A673 (cell line): ENCODE measurements at regions not wholly inside any gene's neighbourhood (a gene's known extent, or its start where the extent isn't known, plus 50 kb on each side); places are given as distances from the start of the nearest gene placed in this dataset.

ENCODE experiments used
- EZH2 ChIP-seq: fragments of 200-600 bp; sonication (generic); IDR thresholded peaks from 2 replicates; pipeline ENCODE4 v1.6.1; 2017; ENCODE audit warnings: borderline replicate concordance, low read depth, mild to moderate bottlenecking, mixed read lengths, antibody characterized with exemption, low read length; ENCODE audit not compliant: poor library complexity, severe bottlenecking
- TF ChIP-seq, protein P1 (sequence below): fragments of 300-800, 200-600 bp; sonication (generic); conservative IDR thresholded peaks from 2 replicates; pipeline ENCODE4 v1.5.1; 2017; ENCODE audit warnings: low read depth, mild to moderate bottlenecking, antibody characterized with exemption, low read length, moderate library complexity, mixed read lengths

DNA sequence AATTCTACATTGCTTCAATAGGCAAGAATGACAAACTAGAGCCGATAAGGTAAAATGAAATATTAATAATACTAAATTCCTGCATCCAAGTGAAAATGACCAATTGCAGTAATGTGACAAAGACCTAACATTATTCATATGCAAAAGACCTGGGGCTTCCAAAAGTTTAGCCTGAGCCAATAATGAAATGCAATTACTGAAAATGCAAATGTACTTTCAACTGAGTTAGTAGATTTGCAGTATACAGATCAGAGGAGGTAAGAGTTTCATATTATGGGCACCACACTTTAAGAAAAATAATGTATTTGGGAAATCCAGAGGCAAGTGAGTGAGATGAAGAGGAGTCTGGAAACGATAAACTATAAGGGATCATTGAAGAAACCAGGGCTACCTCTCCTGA lies 193.7 kb upstream of the GMDS start:
- TF ChIP-seq, protein P1, sequence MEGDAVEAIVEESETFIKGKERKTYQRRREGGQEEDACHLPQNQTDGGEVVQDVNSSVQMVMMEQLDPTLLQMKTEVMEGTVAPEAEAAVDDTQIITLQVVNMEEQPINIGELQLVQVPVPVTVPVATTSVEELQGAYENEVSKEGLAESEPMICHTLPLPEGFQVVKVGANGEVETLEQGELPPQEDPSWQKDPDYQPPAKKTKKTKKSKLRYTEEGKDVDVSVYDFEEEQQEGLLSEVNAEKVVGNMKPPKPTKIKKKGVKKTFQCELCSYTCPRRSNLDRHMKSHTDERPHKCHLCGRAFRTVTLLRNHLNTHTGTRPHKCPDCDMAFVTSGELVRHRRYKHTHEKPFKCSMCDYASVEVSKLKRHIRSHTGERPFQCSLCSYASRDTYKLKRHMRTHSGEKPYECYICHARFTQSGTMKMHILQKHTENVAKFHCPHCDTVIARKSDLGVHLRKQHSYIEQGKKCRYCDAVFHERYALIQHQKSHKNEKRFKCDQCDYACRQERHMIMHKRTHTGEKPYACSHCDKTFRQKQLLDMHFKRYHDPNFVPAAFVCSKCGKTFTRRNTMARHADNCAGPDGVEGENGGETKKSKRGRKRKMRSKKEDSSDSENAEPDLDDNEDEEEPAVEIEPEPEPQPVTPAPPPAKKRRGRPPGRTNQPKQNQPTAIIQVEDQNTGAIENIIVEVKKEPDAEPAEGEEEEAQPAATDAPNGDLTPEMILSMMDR, result no peak
- TF ChIP-seq EZH2, result no peak
